Right atrium auricular region (tissue), 2 donors: ENCODE measurements at regions not wholly inside any gene's neighbourhood (a gene's known extent, or its start where the extent isn't known, plus 50 kb on each side); places are given as distances from the start of the nearest gene placed in this dataset.
A peak's percentile ranks its signal among the peaks of the same experiment; 100 is the strongest.

Experiments
- DNase-seq: peaks from one replicate; pipeline ENCODE4 v3.0.0-alpha.2; 2019; ENCODE audit warnings: low spot score
- H3K27ac ChIP-seq, 2 donors: fragments of 200-600 bp; sonication (generic); 1 replicate in 1 of 2; 2 replicates in 1 of 2; pipeline ENCODE4 v1.5.1; 2016 to 2019
- H3K27me3 ChIP-seq, 2 donors: fragments of 200-600 bp; sonication (generic); one replicate each; pipeline versions ENCODE4 v1.5.1 to v1.6.0; 2017 to 2019
- H3K36me3 ChIP-seq: fragments of 200-600 bp; sonication (generic); one replicate; pipeline ENCODE4 v1.5.1; 2016
- H3K4me1 ChIP-seq, 2 donors: fragments of 200-600 bp; sonication (generic); one replicate each; pipeline versions ENCODE4 v1.5.1 to v1.6.0; 2017 to 2019
- H3K4me3 ChIP-seq, 2 donors: fragments of 200-600 bp; sonication (generic); 1 replicate in 1 of 2; 2 replicates in 1 of 2; pipeline ENCODE4 v1.5.1; 2017 to 2019; ENCODE audit warnings: mild to moderate bottlenecking in 1 of 2, moderate library complexity in 1 of 2
- H3K9me3 ChIP-seq, 2 donors: fragments of 200-600 bp; sonication (generic); one replicate each; pipeline ENCODE4 v1.5.1; 2019
- CTCF ChIP-seq, 2 donors: fragments of 200-600 bp; sonication (generic); IDR thresholded peaks; one replicate each; pipeline ENCODE4 v1.5.1; 2019; ENCODE audit warnings: antibody characterized with exemption in 2 of 2

DNA sequence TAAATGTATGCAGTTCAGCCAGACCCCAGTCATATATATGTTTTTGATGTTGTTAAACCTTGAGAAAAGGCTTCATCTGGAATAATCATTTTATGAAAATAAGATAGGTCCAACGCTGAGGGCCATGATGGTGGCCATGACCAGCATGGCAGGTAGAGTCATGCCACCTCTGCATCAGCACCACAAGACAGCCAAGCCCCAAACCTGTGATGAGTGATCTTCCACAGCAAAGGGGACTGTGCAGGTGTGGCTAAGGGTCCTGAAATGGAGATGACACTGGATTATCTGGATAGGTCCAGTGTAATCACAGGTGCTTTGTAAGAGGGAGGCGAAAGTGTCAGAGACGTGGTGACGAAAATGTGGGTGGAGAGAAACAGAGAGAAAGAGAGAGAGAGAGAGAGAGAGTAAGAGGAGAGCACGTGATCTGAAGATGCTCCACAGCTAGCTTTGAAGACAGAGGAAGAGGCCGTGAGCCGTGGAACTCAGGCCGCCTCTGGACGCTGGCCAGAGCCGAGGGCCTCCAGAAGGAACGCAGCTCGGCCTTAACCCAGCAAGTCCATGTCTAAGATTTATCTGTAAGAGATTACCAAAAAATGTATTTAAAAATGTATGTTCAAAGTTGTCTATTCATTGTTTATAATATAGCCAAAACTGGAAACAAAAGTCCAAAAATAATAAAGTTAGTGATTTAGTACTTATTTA is 304.4 kb upstream of the SHH start:
- Histone ChIP-seq H3K27ac (no peak overlapping the region), H3K27me3 (no peaks in the 10 kb centered on the region), H3K36me3 (no peaks in the 10 kb centered on the region), H3K9me3 (no peaks in the 10 kb centered on the region), H3K4me3 (no peak overlapping the region), H3K4me1 (no peaks in the 10 kb centered on the region)
- DNase-seq: peak; percentile 34
- TF ChIP-seq CTCF (IDR thresholded peaks at IDR 0.05): no peak

- no peaks in the 10 kb centered on the region for H3K9me3 ChIP-seq
- H3K36me3 ChIP-seq: no peaks in the 10 kb centered on the region
- H3K4me1 ChIP-seq: no peaks in the 10 kb centered on the region
- no peak overlapping the region for H3K4me3 ChIP-seq
- peak; percentile 36 for DNase-seq
- no peaks in the 10 kb centered on the region for H3K27me3 ChIP-seq
- no peak overlapping the region for H3K27ac ChIP-seq
- TF ChIP-seq CTCF (IDR thresholded peaks at IDR 0.05): no peak
Measured at GRCh38 chr7:156115582-156115981, 303.3 kb upstream of the SHH start.

- TF ChIP-seq CTCF (IDR thresholded peaks at IDR 0.05): no peak
- H3K4me3 ChIP-seq: no peak overlapping the region
- no peak overlapping the region for H3K27ac ChIP-seq
- H3K9me3 ChIP-seq: no peaks in the 10 kb centered on the region
- no peaks in the 10 kb centered on the region for H3K36me3 ChIP-seq
- H3K4me1 ChIP-seq: no peaks in the 10 kb centered on the region
- H3K27me3 ChIP-seq: no peaks in the 10 kb centered on the region
- DNase-seq: peak; percentile 16
Measured at GRCh38 chr7:156113731-156114130, 301.5 kb upstream of the SHH start.

DNA sequence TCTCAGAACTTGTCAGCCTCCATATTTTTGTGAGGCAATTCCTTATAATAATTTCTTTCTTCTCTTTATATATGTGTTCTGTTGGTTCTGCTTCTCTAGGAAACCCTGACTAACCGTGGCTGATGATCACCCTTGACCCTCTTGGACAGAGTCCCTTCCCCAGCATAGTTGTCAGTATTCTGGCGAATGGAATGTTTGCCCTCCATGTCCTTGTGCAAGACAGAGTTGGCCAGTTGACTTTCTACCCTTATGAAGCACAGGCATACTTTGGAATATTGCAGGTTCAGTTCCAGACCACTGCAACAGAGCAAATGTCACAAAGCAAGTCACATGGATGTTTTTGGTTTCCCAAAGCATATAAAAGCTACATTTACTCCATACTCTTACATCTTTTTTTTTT is 297.7 kb upstream of the SHH start:
- DNase-seq: no peak
- TF ChIP-seq CTCF (IDR thresholded peaks at IDR 0.05): no peak
- no peaks in the 10 kb centered on the region for H3K4me1 ChIP-seq
- no peaks in the 10 kb centered on the region for H3K27me3 ChIP-seq
- H3K36me3 ChIP-seq: no peaks in the 10 kb centered on the region
- no peaks in the 10 kb centered on the region for H3K9me3 ChIP-seq
- no peak overlapping the region for H3K27ac ChIP-seq
- no peak overlapping the region for H3K4me3 ChIP-seq

- no peaks in the 10 kb centered on the region for H3K4me1 ChIP-seq
- no peaks in the 10 kb centered on the region for H3K9me3 ChIP-seq
- no peak overlapping the region for H3K27ac ChIP-seq
- no peak overlapping the region for H3K4me3 ChIP-seq
- no peak for TF ChIP-seq CTCF (IDR thresholded peaks at IDR 0.05)
- no peaks in the 10 kb centered on the region for H3K36me3 ChIP-seq
- DNase-seq: no peak
- no peaks in the 10 kb centered on the region for H3K27me3 ChIP-seq
Measured at GRCh38 chr7:156109076-156109475, 296.8 kb upstream of the SHH start.

- Histone ChIP-seq H3K4me3 (no peak overlapping the region), H3K9me3 (no peaks in the 10 kb centered on the region), H3K36me3 (no peaks in the 10 kb centered on the region), H3K27me3 (no peaks in the 10 kb centered on the region), H3K4me1 (no peaks in the 10 kb centered on the region), H3K27ac (no peak overlapping the region)
- no peak for DNase-seq
- TF ChIP-seq CTCF (IDR thresholded peaks at IDR 0.05): no peak
Measured at GRCh38 chr7:156107957-156108356, 295.7 kb upstream of the SHH start.
